SK-N-SH (cell line): ENCODE measurements at regions not wholly inside any gene's neighbourhood (a gene's known extent, or its start where the extent isn't known, plus 50 kb on each side); places are given as distances from the start of the nearest gene placed in this dataset.

Source experiments
- CTCF ChIA-PET: fragments of 300-600, 350-600 bp; formaldehyde crosslinking; extraction: SDS; loops from one replicate; lab custom pipeline; 2021; lab: Yijun Ruan, JAX
- POLR2A ChIA-PET: fragments of 350-600 bp; sonication (Branson Sonifier 250); formaldehyde crosslinking; extraction: SDS; loops from one replicate; lab custom pipeline; 2020; ENCODE audit warnings: antibody characterized with exemption, inconsistent platforms; lab: Yijun Ruan, JAX
- DNase-seq: peaks from one replicate; pipeline ENCODE4 v3.0.0; 2012
- H2AFZ ChIP-seq: fragments of 200-600 bp; sonication (generic); 2 replicates; pipeline ENCODE4 v1.8.1; 2016; ENCODE audit warnings: antibody characterized with exemption, mild to moderate bottlenecking, low read depth
- H3F3A ChIP-seq: fragments of 200-600 bp; sonication (generic); replicated peaks from 2 replicates; pipeline ENCODE3; 2016; ENCODE audit warnings: antibody characterized with exemption, mild to moderate bottlenecking; ENCODE audit not compliant: insufficient read depth
- H3K27ac ChIP-seq, 2 experiments: fragments of 200-500 bp in 1 of 2; fragments of 200-600 bp in 1 of 2; sonication (Bioruptor generic) in 1 of 2; sonication (generic), shearing (Covaris generic) in 1 of 2; 2 replicates each; pipeline versions ENCODE4 v1.5.1 to v1.6.1; 2014 to 2016; ENCODE audit warnings: low read depth in 2 of 2, inconsistent platforms in 1 of 2, low read length in 1 of 2, mild to moderate bottlenecking in 1 of 2, mixed read lengths in 1 of 2
- H3K27me3 ChIP-seq: fragments of 200-600 bp; sonication (generic), shearing (Covaris generic); 2 replicates; pipeline ENCODE4 v1.6.1; 2016; ENCODE audit warnings: mixed run types; ENCODE audit not compliant: insufficient read depth
- H3K36me3 ChIP-seq, 2 experiments: fragments of 200-500 bp in 1 of 2; fragments of 200-600 bp in 1 of 2; sonication (Bioruptor generic) in 1 of 2; sonication (generic) in 1 of 2; replicated peaks in 1 of 2; 2 replicates each; pipeline versions ENCODE3 to v1.5.1; 2014 to 2016; ENCODE audit warnings: low read length in 1 of 2, mild to moderate bottlenecking in 1 of 2; ENCODE audit not compliant: insufficient read depth in 2 of 2, control insufficient read depth in 1 of 2
- H3K4me1 ChIP-seq, 2 experiments: fragments of 200-500 bp in 1 of 2; fragments of 200-600 bp in 1 of 2; sonication (Bioruptor generic) in 1 of 2; sonication (generic), shearing (Covaris generic) in 1 of 2; 2 replicates each; pipeline versions ENCODE4 v1.5.1 to v1.6.1; 2014 to 2016; ENCODE audit warnings: low read depth in 1 of 2, low read length in 1 of 2, mixed run types in 1 of 2; ENCODE audit not compliant: insufficient read depth in 2 of 2, control insufficient read depth in 1 of 2
- H3K4me2 ChIP-seq: fragments of 200-600 bp; sonication (generic), shearing (Covaris generic); 2 replicates; pipeline ENCODE4 v1.6.1; 2017; ENCODE audit warnings: mixed run types
- H3K4me3 ChIP-seq, 2 experiments: fragments of 200-500 bp in 1 of 2; fragments of 200-600 bp in 1 of 2; sonication (Bioruptor generic) in 1 of 2; sonication (generic), shearing (Covaris generic) in 1 of 2; 2 replicates each; pipeline versions ENCODE4 v1.5.1 to v1.8.1; 2014 to 2016; ENCODE audit warnings: low read depth in 2 of 2, inconsistent platforms in 1 of 2, low read length in 1 of 2, mild to moderate bottlenecking in 1 of 2, mixed read lengths in 1 of 2, moderate library complexity in 1 of 2
- H3K79me2 ChIP-seq: fragments of 200-600 bp; sonication (generic); 2 replicates; pipeline ENCODE4 v1.8.1; 2017; ENCODE audit warnings: mild to moderate bottlenecking; ENCODE audit not compliant: insufficient read depth
- H3K9ac ChIP-seq: fragments of 200-600 bp; sonication (generic); 2 replicates; pipeline ENCODE4 v1.6.1; 2017; ENCODE audit warnings: mixed run types
- H3K9me2 ChIP-seq: fragments of 200-600 bp; sonication (generic); 2 replicates; pipeline ENCODE4 v1.6.1; 2017; ENCODE audit warnings: mixed run types
- H3K9me3 ChIP-seq: fragments of 200-600 bp; sonication (generic); 2 replicates; pipeline ENCODE4 v1.6.1; 2017; ENCODE audit warnings: mixed run types, mild to moderate bottlenecking, moderate library complexity
- H4K20me1 ChIP-seq: fragments of 200-600 bp; sonication (generic); 2 replicates; pipeline ENCODE4 v1.6.1; 2017; ENCODE audit warnings: mild to moderate bottlenecking, mixed run types; ENCODE audit not compliant: insufficient read depth
- CHD2 ChIP-seq: fragments of 150-350 bp; IDR thresholded peaks from 2 replicates; pipeline ENCODE4 v1.6.1; 2018; ENCODE audit warnings: low read length; ENCODE audit not compliant: partially characterized antibody
- ELF1 ChIP-seq: IDR thresholded peaks from 2 replicates; pipeline ENCODE4 v1.4.0; 2012
- EZH2phosphoT487 ChIP-seq: fragments of 200-600 bp; sonication (generic); IDR thresholded peaks from 2 replicates; pipeline ENCODE4 v1.6.1; 2017; ENCODE audit warnings: low read depth, mixed run types, mild to moderate bottlenecking, antibody characterized with exemption, moderate library complexity, borderline replicate concordance
- FOSL2 ChIP-seq: IDR thresholded peaks from 2 replicates; pipeline ENCODE4 v1.4.0; 2012; ENCODE audit warnings: low read depth, mild to moderate bottlenecking, moderate library complexity, borderline replicate concordance
- FOXJ3 ChIP-seq: sonication (generic); formaldehyde crosslinking; IDR thresholded peaks from 2 replicates; pipeline ENCODE4 v1.5.1; 2020; ENCODE audit warnings: mild to moderate bottlenecking, missing genetic modification reagents
- FOXM1 ChIP-seq: IDR thresholded peaks from 2 replicates; pipeline ENCODE4 v1.4.0; 2012; ENCODE audit warnings: low read depth, mild to moderate bottlenecking
- GABPA ChIP-seq: IDR thresholded peaks from 2 replicates; pipeline ENCODE4 v1.4.0; 2012; ENCODE audit warnings: low read depth, mild to moderate bottlenecking
- JUND ChIP-seq: IDR thresholded peaks from 2 replicates; pipeline ENCODE4 v1.4.0; 2012
- MAX ChIP-seq: IDR thresholded peaks from 2 replicates; pipeline ENCODE4 v1.4.0; 2012; ENCODE audit warnings: low read depth
- MEF2A ChIP-seq: IDR thresholded peaks from 2 replicates; pipeline ENCODE4 v1.4.0; 2012; ENCODE audit warnings: low read depth, borderline replicate concordance
- MXI1 ChIP-seq: IDR thresholded peaks from 2 replicates; pipeline ENCODE4 v1.6.1; 2012; ENCODE audit warnings: mild to moderate bottlenecking, low read depth, low read length, improper control_type of control experiment
- NFIC ChIP-seq: IDR thresholded peaks from 2 replicates; pipeline ENCODE4 v1.4.0; 2012; ENCODE audit warnings: borderline replicate concordance
- NRF1 ChIP-seq: IDR thresholded peaks from 2 replicates; pipeline ENCODE4 v1.6.1; 2012; ENCODE audit warnings: low read depth, mild to moderate bottlenecking, low read length
- PBX3 ChIP-seq: IDR thresholded peaks from 2 replicates; pipeline ENCODE4; 2012
- POLR2AphosphoS5 ChIP-seq: IDR thresholded peaks from 2 replicates; pipeline ENCODE4 v1.6.1; 2012; ENCODE audit warnings: low read depth, low read length
- RCOR1 ChIP-seq: fragments of 150-350 bp; IDR thresholded peaks from 2 replicates; pipeline ENCODE4 v1.6.1; 2017; ENCODE audit warnings: antibody characterized with exemption, low read length
- RXRA ChIP-seq: IDR thresholded peaks from 2 replicates; pipeline ENCODE4 v1.4.0; 2012; ENCODE audit warnings: low read depth, mild to moderate bottlenecking, borderline replicate concordance
- SIN3A ChIP-seq: IDR thresholded peaks from 2 replicates; pipeline ENCODE4 v1.6.1; 2012; ENCODE audit warnings: low read depth, mild to moderate bottlenecking, low read length, moderate library complexity, borderline replicate concordance
- SMC3 ChIP-seq: IDR thresholded peaks from 2 replicates; pipeline ENCODE4 v1.6.1; 2012; ENCODE audit warnings: low read depth, low read length, improper control_type of control experiment
- TCF12 ChIP-seq: IDR thresholded peaks from 2 replicates; pipeline ENCODE4 v1.4.0; 2012
- TEAD4 ChIP-seq: IDR thresholded peaks from 2 replicates; pipeline ENCODE4 v1.4.0; 2012; ENCODE audit warnings: mild to moderate bottlenecking, borderline replicate concordance; ENCODE audit not compliant: insufficient read depth
- USF1 ChIP-seq: IDR thresholded peaks from 2 replicates; pipeline ENCODE4 v1.4.0; 2012; ENCODE audit warnings: low read depth, borderline replicate concordance
- USF2 ChIP-seq: fragments of 150-350 bp; IDR thresholded peaks from 2 replicates; pipeline ENCODE4 v1.6.1; 2017; ENCODE audit warnings: antibody characterized with exemption, low read length, low read depth, borderline replicate concordance
- YY1 ChIP-seq: IDR thresholded peaks from 2 replicates; pipeline ENCODE4 v1.4.0; 2012; ENCODE audit warnings: low read depth, mild to moderate bottlenecking
- ZBTB33 ChIP-seq: IDR thresholded peaks from 2 replicates; pipeline ENCODE4 v1.4.0; 2012; ENCODE audit warnings: low read depth, borderline replicate concordance
- WGBS: methylation state at CpG from one replicate; pipeline ENCODE4 v1.1.6; 2017; ENCODE audit warnings: low lambda C conversion rate; 5-methylcytosine and 5-hydroxymethylcytosine counted together

- Histone ChIP-seq H2AFZ (no peak overlapping the region), H3K4me3 (no peak overlapping the region), H3K9ac (no peak overlapping the region), H3K9me2 (no peaks in the 10 kb centered on the region), H3K36me3 (no peaks in the 10 kb centered on the region), H3K27ac (no peak overlapping the region), H4K20me1 (no peaks in the 10 kb centered on the region), H3K79me2 (no peaks in the 10 kb centered on the region), H3K4me2 (no peak overlapping the region), H3K27me3 (no peaks in the 10 kb centered on the region), H3K9me3 (no peaks in the 10 kb centered on the region), H3K4me1 (no peaks in the 10 kb centered on the region), H3F3A (no peaks in the 10 kb centered on the region)
- TF ChIP-seq TCF12, result no peak
- TF ChIP-seq JUND, result no peak
- TF ChIP-seq USF2, result no peak
- TF ChIP-seq CHD2, result no peak
- TF ChIP-seq EZH2phosphoT487, result no peak
- no peak for TF ChIP-seq MXI1
- no peak for TF ChIP-seq ELF1
- TF ChIP-seq USF1, result no peak
- TF ChIP-seq YY1, result no peak
- no peak for TF ChIP-seq PBX3
- no peak for TF ChIP-seq FOSL2
- no peak for TF ChIP-seq RXRA
- TF ChIP-seq SMC3, result no peak
- TF ChIP-seq POLR2AphosphoS5, result no peak
- no peak for TF ChIP-seq FOXJ3
- POLR2A ChIA-PET, result no interaction called here
- CTCF ChIA-PET, result interaction anchor here (1.1 kb wide), 1 partner anchor 10 kb away, joined by 4 read pairs; no protein-coding TSS in a partner anchor
- WGBS, result 0% methylated on average over 3 of the region's 3 CpGs
- DNase-seq, result no peak
These were observed 262.8 kb upstream of the MAP3K7 start for GRCh38 chr6:90849686-90850085.

- DNase-seq, result no peak
- Histone ChIP-seq H3K4me2 (no peak overlapping the region), H4K20me1 (no peaks in the 10 kb centered on the region), H3K27me3 (no peaks in the 10 kb centered on the region), H3K9ac (no peak overlapping the region), H3F3A (no peaks in the 10 kb centered on the region), H3K79me2 (no peaks in the 10 kb centered on the region), H3K36me3 (no peaks in the 10 kb centered on the region), H3K9me2 (no peaks in the 10 kb centered on the region), H3K4me1 (no peaks in the 10 kb centered on the region), H3K4me3 (no peak overlapping the region), H3K27ac (no peak overlapping the region), H2AFZ (no peak overlapping the region), H3K9me3 (no peaks in the 10 kb centered on the region)
- CTCF ChIA-PET, result interaction anchor here (0.6 to 1.0 kb wide), 2 partner anchors 13 to 28 kb away, joined by 3 read pairs; no protein-coding TSS in a partner anchor
- TF ChIP-seq JUND, result no peak
- TF ChIP-seq EZH2phosphoT487, result no peak
- TF ChIP-seq SIN3A, result no peak
- no peak for TF ChIP-seq SMC3
- no peak for TF ChIP-seq USF1
- TF ChIP-seq MAX, result no peak
- no peak for TF ChIP-seq FOXM1
- TF ChIP-seq TEAD4, result no peak
- no peak for TF ChIP-seq GABPA
- TF ChIP-seq NRF1, result no peak
- TF ChIP-seq RCOR1, result no peak
- TF ChIP-seq MEF2A, result no peak
- TF ChIP-seq NFIC, result no peak
- TF ChIP-seq FOXJ3, result no peak
- TF ChIP-seq ZBTB33, result no peak
- POLR2A ChIA-PET, result no interaction called here
These were observed 260.0 kb upstream of the MAP3K7 start for GRCh38 chr6:90846824-90847223.
